Testis (tissue), 2 donors: ENCODE measurements at regions not wholly inside any gene's neighbourhood (a gene's known extent, or its start where the extent isn't known, plus 50 kb on each side); places are given as distances from the start of the nearest gene placed in this dataset.

Source experiments
- CTCF ChIP-seq, 3 experiments: fragments of 450-650 bp in 2 of 3; fragments of 200-600 bp in 1 of 3; sonication (generic) in 1 of 3; IDR thresholded peaks; one replicate each; pipeline ENCODE4 v1.5.1; 2016 to 2019; ENCODE audit warnings: antibody characterized with exemption in 3 of 3, mild to moderate bottlenecking in 2 of 3, moderate library complexity in 1 of 3
- POLR2A ChIP-seq: fragments of 450-650 bp; IDR thresholded peaks from one replicate; pipeline ENCODE4 v1.6.1; 2017; ENCODE audit warnings: antibody characterized with exemption, mild to moderate bottlenecking, moderate library complexity

GRCh38 chr2:118639371-118639770 is 208.1 kb downstream of the EN1 start:
- TF ChIP-seq CTCF (IDR thresholded peaks at IDR 0.05) (no peak), POLR2A (no peak)
